ENCODE measurements at regions not wholly inside any gene's neighbourhood (a gene's known extent, or its start where the extent isn't known, plus 50 kb on each side); places are given as distances from the start of the nearest gene placed in this dataset.

- no peak for ATAC-seq
- no peaks in the 10 kb centered on the region for H3K9me3 ChIP-seq
- TF ChIP-seq POLR2A (IDR thresholded peaks at IDR 0.05) (no peak), CTCF (IDR thresholded peaks at IDR 0.05) (no peak)
- 78% methylated on average over 4 of the region's 12 CpGs for WGBS (ENCODE audit: insufficient coverage, low coverage, low lambda C conversion rate, missing lambda C conversion rate)
- no peaks in the 10 kb centered on the region for H3K4me1 ChIP-seq
- no peaks in the 10 kb centered on the region for H3K36me3 ChIP-seq
- H3K4me3 ChIP-seq: no peak overlapping the region
- intact Hi-C loops (cut with DNase I): no loop called here
- H3K27ac ChIP-seq: no peak overlapping the region
- DNase-seq: no peak
- no peaks in the 10 kb centered on the region for H3K27me3 ChIP-seq
Measured at GRCh38 chr2:238642973-238643372, 204.9 kb upstream of the TWIST2 start.

GRCh38 chr2:238643400-238643907, 204.4 kb upstream of the TWIST2 start:
- Histone ChIP-seq H3K27me3 (no peaks in the 10 kb centered on the region), H3K9me3 (no peaks in the 10 kb centered on the region), H3K4me1 (no peaks in the 10 kb centered on the region), H3K36me3 (no peaks in the 10 kb centered on the region), H3K27ac (no peak overlapping the region), H3K4me3 (no peak overlapping the region)
- no peak for ATAC-seq
- no peak for DNase-seq
- 76% methylated on average over 5 of the region's 5 CpGs for WGBS (ENCODE audit: insufficient coverage, low coverage, low lambda C conversion rate, missing lambda C conversion rate)
- TF ChIP-seq CTCF (IDR thresholded peaks at IDR 0.05) (no peak), POLR2A (IDR thresholded peaks at IDR 0.05) (no peak)
- intact Hi-C loops (cut with DNase I): no loop called here

GRCh38 chr2:238644095-238645081, 203.5 kb upstream of the TWIST2 start:
- Histone ChIP-seq H3K27ac (no peak overlapping the region), H3K27me3 (no peaks in the 10 kb centered on the region), H3K4me1 (no peaks in the 10 kb centered on the region), H3K4me3 (no peak overlapping the region), H3K36me3 (no peaks in the 10 kb centered on the region), H3K9me3 (no peaks in the 10 kb centered on the region)
- no peak for DNase-seq
- intact Hi-C loops (cut with DNase I): no loop called here
- WGBS (ENCODE audit: insufficient coverage, low coverage, low lambda C conversion rate, missing lambda C conversion rate): 70% methylated on average over 7 of the region's 11 CpGs
- TF ChIP-seq POLR2A (IDR thresholded peaks at IDR 0.05) (no peak), CTCF (IDR thresholded peaks at IDR 0.05) (no peak)
- ATAC-seq: peak in 1 of 4 donors; percentile 55

- DNase-seq (no peak), ATAC-seq (no peak)
- no peak overlapping the region for H3K27ac ChIP-seq
Measured at GRCh38 chr2:238645095-238645494, 202.8 kb upstream of the TWIST2 start.

More at GRCh38 chr2:238645095-238645494, 202.8 kb upstream of the TWIST2 start:
- Histone ChIP-seq H3K9me3 (no peaks in the 10 kb centered on the region), H3K4me1 (no peaks in the 10 kb centered on the region), H3K4me3 (no peak overlapping the region), H3K27me3 (no peaks in the 10 kb centered on the region), H3K36me3 (no peaks in the 10 kb centered on the region)
- intact Hi-C loops (cut with DNase I): no loop called here
- no peak for TF ChIP-seq POLR2A (IDR thresholded peaks at IDR 0.05)
- TF ChIP-seq CTCF (IDR thresholded peaks at IDR 0.05): no peak
- WGBS (ENCODE audit: insufficient coverage, low coverage, low lambda C conversion rate, missing lambda C conversion rate): 73% methylated on average over 6 of the region's 6 CpGs
